Activated gamma-delta T cell (primary cell): ENCODE measurements at regions not wholly inside any gene's neighbourhood (a gene's known extent, or its start where the extent isn't known, plus 50 kb on each side); places are given as distances from the start of the nearest gene placed in this dataset.

ENCODE experiments used
- DNase-seq: peaks from one replicate; lab custom pipeline; 2025; lab: John Stamatoyannopoulos, UW

DNA sequence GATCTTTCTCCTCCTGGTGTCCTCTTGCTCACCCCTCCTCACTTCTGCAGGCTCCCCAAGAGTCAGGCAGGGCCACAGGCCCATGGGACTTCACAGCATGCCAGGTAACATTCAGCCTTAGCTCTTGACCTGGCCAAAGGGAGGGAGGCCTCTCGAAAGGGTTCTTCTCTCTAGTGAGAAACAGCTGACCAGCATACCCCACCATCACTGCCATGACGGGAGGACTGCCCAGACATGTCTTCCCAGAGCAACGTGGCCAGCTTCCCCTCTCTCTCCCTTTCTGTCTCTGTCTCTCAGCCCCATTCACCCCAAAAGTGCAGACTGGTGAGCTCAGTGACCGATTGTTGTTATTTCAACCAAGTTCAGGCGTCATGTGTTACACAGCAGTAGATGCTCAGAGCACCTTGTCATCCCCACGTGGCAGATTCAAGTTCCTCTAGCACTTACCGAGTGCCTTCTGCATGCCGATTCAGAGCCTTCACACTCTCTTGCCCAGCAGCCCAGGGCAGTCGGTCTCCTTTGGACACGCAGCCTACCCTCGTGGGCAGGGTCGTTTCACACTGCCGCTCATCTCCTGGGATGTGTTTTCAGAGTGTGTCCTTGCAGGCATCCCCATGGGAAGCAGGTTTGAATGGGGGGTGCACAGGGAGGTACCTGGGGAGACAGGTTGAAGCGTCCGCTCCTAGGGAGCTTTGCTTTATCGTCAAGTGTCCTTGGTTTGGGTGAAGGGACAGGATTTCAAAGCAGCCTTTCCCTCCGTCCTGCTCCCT, 259.9 kb downstream of the NDUFA10 start:
- no peak for DNase-seq

DNA sequence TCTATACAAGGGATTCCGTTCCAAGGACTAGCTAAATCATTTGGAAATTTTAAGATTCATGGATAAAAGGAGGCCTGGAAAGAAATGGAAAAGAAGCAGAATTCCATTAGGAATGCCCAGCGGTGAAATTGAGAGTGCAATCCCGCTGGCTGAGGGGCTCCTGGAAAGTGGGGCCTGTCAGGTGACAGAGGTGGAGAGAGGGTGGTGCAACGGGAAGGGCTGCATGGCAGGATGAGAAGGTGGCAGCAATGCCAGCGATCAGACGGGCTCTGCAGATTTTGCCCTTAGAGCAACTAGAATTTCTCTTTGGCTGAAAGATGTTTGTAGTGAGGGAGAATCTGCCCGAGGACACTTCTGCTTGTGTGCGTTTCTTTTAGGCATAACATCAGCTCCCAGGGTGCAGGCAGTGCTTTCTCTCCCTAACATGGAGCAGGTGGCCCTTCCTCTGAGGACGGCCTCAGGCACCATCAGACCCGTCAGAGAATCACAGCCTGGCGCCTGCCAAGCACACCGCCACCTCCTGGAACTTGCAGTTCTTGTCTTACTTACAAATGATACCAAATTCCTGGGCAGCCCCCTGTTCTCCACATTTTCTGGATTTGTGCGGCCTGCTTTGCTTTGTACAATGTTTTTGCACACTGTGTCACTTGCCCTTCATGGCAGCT, 261.6 kb downstream of the NDUFA10 start:
- no peak for DNase-seq

GRCh38 chr2:239762655-239763269, 262.4 kb downstream of the NDUFA10 start:
- DNase-seq: no peak

DNA sequence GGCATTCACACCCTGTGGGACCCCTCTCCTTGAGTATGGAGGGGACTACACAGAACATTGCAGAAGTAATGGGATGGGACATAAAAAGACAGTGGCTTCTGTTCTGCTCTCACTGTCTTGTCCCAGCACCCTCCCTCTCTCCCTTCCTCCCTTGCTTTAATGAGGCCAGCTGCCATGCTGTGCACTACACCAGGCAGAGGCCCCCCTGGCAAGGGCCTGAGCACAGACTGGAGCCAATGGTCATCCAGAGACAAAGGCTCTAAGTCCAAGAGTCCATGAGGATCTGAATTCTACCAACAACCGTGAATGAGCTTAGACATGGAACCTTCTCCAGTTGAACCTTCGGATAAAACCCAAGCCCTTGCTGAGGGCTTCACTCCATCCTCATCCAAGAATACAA, 263.0 kb downstream of the NDUFA10 start:
- DNase-seq: no peak

DNA sequence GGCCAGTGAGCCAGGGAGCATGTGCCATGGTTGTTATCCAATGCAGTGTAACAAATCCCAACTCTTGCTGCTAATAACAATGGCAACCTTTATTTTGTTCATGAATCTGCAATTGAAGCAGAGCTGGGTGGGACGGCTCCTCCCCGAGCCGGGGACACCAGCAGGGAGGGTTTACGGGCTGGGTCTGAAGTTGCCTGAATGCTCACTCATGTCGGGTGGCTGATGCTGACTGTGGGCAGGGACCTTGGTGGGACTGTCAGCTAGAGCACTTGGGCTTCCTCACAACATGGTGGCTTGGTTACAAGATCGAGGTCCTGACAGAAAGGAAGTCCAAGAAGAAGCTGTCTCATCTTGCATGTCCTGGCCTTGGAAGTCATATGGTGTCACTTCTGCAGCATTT, 264.5 kb downstream of the NDUFA10 start:
- DNase-seq: no peak

GRCh38 chr2:239758279-239758877, 266.8 kb downstream of the NDUFA10 start:
- no peak for DNase-seq

GRCh38 chr2:239756790-239757760, 268.1 kb downstream of the NDUFA10 start:
- DNase-seq: no peak

GRCh38 chr2:239756031-239756789, 268.9 kb downstream of the NDUFA10 start:
- DNase-seq: no peak

GRCh38 chr2:239753401-239753837, 271.7 kb downstream of the NDUFA10 start:
- no peak for DNase-seq

- DNase-seq: no peak
These were observed 272.2 kb downstream of the NDUFA10 start for GRCh38 chr2:239752951-239753350.

- DNase-seq: no peak
These were observed 273.3 kb downstream of the NDUFA10 start for GRCh38 chr2:239751679-239752355.

DNA sequence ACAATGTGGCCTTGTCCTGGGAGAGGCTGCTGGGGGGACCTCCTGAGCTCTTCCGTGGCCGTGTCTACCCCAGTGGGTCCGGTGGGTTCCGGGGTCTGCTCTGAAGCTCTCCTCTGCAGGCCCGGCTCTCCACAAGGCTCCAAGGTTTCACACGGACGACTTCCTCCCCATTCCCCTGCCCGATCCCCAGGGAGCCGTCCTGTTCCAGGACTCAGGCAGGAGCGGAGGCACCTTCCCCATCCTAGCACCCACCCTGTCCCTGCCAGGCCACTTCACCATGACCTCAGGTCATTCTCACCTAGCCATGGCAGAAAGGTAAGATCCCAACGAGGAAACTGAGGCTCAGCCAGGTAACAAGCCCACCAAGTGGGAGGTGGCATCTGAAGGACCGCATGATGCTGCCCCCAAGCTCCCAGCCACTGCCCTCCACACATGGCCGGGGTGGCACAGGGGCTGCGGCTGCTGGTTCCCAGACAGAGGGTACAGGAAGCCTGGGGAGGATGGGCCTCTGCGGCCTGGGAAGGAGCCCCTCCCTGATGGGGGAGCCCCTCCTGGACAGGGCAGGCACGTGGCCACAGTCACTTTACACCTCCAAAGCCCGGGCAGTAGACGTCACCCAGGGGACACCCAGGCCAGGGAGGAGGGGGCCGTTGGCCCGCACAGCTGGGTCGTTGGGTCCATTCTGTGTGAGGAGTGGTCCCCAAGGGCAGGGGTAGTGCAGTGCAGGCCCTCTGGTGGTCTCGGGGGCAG, 274.0 kb downstream of the NDUFA10 start:
- no peak for DNase-seq

DNA sequence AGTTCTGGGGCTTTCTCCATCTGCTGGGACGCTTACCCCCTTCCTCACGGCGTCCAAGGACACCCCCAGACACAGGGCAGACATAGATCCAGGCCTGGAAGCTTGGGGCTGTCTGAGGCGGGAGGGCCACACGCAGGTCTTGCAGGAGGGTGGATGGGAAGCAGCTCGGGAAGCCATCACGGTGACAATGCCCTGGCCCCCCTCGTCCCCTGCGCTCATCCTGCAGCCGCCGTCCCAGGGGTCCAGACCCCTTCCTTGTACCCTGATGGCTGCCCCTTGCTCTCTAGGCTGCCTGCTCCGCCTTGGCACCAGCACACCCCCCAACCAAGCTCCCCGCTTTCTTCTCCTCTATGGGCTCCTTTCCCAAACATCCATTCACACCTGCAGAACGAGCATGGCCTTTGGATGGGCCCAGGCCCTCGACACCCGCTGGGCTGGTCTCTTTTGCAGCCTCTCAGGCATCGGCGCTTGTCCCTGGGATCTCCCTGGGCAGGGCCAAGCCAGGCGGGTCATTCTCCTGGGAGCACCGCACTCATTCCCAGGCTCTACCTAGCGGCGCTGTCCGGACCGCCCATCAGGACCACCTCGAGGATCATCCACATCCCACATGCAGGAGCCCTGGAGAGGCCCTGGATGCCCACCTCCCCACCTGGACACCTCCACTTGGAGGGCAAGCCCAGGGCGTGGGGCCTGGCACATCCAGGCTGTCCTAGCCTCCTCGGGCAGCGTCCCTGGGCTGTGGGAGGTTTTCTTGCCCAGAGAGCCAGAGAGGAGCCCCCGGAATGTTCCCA, 274.9 kb downstream of the NDUFA10 start:
- DNase-seq: no peak

DNA sequence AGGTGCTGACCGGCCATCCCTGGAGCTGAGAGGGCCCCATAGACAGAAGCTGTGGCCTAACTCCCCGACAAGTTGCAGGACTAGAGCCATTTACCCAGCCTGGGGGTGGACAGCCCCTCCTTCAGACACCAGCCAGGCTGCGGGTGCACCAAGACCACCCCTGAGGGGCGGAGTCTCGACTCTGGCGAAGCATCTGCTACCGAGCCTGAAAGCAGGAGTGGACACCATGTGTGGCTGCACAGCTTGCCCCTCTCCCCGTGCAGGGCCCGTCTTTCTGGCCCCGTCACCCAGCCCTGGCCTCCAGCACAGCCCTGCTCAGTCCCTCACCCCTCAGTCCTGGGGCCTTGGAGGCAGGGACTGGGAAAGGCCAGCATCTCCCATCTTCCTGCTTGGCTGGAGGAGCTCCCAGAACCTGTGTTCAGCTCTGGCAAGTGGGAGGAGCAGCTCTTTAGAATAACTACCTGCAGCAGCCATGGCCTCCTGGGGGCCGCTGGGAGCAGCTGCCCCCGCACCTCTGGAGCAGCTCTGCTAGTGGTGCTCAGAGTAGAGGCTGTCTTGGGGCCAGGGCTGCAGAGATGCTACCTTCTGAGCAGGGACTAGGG, 275.8 kb downstream of the NDUFA10 start:
- DNase-seq: no peak

- DNase-seq: no peak
These were observed 276.3 kb downstream of the NDUFA10 start for GRCh38 chr2:239748811-239749210.

GRCh38 chr2:239747771-239748170, 277.4 kb downstream of the NDUFA10 start:
- DNase-seq: no peak

DNA sequence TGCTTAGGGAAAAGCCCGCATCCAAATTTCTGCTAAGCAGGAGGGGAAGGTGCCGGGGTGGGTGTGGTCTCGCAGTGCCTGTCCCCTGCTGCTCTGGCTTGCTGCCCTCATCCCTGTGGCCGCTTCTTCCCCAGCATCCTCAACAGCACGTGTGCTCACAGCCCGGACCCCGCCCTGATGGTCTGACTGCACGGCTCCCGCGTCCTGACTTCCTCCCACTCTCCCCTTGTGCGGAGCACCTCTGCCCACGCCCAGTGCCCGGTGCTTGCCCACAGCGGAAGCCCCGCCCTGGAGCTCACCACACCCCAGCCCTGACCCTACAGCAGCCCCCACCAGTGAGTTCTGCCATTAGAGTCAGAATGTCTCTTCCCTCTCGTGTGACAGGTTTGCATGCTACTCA, 277.9 kb downstream of the NDUFA10 start:
- no peak for DNase-seq
